TTC549 (cell line): ENCODE measurements at regions not wholly inside any gene's neighbourhood (a gene's known extent, or its start where the extent isn't known, plus 50 kb on each side); places are given as distances from the start of the nearest gene placed in this dataset.

ENCODE experiments used
- FAIRE-seq: peaks from 2 replicates; lab custom pipeline; 2012; peaks lifted over from hg19 to GRCh38; lab: Jason Lieb, UNC

DNA sequence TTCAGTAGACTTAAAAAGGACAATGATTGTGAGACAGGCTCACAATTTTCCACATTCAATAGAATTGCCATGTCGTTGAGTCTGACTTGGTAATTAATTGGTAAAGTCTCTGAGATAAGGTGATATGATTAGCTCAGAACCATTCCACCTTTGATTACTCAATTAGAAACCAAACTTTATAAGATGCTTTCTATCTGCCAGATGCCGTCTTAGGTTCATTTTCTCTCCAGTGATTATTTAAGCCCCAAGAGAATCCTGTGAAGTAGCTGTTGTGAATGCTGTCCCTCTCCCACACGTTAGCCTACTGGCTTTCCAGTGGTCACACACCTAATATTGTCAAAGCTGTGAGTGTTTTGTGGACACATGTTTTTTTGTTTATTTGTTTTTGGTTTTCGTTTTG lies 528.9 kb upstream of the ZNF462 start:
- no peak for FAIRE-seq

DNA sequence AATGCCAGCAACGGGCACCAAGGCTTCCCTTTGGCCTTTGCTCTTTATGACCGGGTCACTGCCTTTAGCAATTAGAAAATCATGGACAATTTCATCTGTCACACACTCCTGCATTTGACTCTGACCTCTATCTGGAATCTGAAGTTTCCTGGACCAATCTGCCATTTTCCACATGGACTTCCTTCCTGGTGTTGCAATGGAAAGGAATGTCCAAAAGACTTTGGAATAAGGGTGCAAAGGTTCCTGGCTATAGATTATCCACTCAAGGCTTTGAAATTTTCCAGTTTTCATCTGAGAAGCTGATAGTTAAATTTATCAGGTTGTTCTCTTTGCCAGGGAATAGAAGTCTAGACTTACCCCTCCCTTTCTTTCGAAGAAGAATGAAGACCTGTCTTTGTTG lies 523.1 kb upstream of the ZNF462 start:
- FAIRE-seq = no peak

DNA sequence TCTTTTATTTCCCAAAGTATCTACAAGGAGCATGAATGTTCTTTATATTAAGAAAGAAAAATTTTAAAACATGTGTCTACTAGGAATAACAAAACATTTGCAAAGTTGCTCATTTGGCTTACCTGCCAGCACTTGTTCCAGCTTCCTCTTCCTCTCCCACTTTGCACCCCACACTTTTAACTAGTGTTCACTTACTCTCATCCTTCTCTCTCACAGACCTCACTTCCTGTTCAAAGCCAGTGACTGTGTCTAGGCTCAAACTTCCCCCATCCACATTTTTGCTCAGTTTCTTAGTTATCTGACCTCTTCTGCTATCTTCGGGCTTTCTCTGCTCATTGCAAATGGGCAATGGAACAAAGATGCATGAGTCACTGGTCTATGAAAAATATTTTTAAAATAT lies 512.2 kb upstream of the ZNF462 start:
- FAIRE-seq = no peak

DNA sequence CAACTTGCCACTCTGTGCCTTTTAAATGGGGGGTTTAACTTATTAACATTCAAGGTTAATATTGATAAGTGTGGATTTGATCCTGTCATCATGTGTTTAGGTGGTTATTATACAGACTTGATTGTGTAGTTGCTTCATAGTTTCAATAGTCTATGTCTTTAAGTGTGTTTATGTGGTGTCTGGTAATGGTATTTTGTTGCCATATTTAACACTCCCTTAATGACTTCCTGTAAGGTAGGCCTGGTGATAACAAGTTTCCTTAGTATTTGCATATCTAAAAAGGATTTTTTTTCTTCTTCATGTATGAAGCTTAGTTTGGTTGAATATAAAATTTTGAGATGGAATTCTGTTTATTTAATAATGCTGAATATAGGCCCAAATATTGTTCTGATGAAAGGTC lies 506.0 kb upstream of the ZNF462 start:
- FAIRE-seq = no peak

DNA sequence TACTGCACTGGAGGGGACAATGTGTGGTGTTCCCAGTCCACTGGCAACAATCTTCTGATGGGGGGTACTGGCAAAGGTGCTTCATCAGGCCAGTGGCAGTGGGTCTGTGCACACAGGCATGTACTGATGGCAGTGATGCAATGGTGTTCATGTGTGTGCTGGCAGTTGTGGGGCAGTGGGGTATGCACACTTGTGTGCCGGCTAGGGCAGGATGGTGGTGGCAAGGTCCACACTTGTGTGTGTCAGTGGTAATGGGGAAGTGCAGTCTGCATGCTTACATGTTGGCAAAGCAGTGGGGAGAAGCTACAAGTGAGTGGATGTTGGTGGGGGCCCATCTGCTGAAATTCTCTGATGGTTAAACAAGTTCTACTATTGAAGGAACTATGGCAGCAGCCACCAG lies 504.6 kb upstream of the ZNF462 start:
- no peak for FAIRE-seq

DNA sequence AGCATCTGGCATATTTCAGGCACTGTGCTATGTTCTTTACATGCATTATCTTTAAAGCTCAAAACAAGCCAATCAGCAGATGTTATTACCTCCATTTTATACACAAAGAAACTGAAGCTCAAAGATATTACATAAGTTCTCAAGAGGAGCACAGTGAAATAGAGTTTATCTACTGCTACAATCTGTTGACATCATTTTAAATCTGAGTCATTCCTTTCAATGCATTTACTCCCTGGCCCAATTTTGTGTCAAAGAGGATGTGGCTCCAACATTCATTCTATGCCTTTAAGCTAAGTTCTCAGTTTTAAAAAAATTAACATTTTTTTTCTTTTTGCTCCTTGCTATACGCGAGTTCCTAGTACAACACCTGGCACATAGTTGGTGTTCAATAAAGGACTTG lies 486.3 kb upstream of the ZNF462 start:
- no peak for FAIRE-seq

DNA sequence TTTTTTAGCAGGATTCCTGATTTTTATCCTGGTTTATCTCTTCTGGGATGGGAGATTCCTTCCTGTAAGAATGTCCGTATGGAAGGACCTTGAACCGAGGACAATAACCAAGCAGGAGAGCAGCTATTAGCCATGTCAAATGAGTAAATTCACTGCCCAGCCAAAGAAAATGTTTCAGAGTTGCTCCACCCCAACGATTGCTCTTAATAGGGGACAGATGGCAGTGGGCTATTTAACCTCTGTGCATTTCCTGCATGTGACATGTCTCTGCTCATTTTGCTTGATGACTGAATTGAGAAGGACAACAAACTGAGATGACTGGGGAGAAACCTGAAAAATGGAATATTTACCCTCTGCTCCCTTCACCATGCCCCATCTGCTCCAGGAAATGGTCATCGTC lies 479.9 kb upstream of the ZNF462 start:
- FAIRE-seq = no peak

DNA sequence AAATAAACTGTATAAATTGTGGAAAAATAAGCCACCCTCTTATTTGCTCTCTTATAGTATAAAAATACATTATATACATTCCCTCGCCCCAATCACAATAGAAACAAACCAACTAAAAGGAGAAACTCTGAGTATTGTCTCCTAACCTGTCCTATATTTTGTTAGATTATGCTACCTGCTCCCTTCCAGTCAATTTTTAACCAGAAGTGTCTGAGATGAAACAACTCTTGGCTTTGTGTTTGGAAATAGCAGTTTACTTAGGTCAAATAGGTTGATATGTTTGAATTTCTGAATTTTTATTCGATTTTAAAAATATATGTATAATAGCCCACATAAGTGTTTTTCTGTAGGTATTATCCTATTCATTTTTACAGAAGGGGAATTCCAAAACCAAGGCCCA lies 475.0 kb upstream of the ZNF462 start:
- FAIRE-seq = no peak

DNA sequence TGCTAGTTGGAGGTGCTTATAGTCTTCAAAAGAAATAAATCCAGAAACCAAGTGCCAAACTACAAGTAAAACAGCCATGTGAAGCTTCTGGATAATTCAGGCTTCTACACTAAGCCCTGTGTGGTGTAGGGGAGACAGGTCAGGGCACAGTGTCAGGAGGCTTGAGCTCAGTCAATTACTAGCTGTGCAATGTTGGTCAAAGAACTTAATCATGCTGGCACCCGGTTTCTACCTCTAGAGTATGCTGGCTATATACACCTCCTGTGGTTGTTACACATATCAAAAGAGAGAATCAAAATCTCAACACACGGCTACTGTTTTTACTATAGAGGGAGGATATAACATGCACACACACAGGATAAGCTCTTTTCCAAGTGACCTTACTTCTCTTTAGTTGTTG lies 469.7 kb upstream of the ZNF462 start:
- no peak for FAIRE-seq

DNA sequence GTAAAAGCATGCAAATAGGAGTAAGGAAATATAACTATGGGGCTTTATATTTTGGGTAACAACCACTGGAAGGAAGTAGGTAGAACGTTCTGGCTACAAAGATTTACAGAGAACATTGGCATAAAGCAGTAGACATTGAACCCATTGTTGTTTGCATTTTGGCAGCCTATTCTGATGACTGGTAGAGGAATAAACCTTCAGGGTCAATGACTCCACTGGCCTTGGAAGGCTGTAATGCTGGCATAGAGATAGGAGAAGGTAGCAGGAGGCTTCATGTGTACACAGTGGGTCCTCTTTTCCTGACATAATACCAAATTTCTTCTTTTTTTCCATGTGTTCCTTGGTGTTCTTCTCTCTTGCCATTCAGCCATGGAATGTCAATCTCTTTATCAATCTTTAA lies 462.8 kb upstream of the ZNF462 start:
- no peak for FAIRE-seq

DNA sequence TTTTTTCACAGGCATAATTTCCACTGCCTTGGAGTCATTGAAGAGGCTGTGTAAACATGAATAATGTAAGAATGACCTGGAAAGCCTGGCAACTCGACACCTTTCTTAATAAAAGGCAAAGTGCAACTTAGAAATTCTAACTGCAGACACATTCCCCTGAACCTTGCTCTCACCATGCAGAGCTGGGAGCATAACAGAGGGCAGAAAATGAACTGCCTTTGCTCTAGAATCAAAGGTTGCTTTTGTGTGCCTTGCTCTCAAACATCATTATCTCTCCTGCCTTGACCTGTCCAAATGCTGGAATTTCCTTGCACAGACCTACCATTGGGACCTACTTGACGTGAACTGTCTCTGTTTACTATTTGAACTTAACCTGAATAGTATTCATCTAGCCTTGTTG lies 462.0 kb upstream of the ZNF462 start:
- FAIRE-seq = no peak

DNA sequence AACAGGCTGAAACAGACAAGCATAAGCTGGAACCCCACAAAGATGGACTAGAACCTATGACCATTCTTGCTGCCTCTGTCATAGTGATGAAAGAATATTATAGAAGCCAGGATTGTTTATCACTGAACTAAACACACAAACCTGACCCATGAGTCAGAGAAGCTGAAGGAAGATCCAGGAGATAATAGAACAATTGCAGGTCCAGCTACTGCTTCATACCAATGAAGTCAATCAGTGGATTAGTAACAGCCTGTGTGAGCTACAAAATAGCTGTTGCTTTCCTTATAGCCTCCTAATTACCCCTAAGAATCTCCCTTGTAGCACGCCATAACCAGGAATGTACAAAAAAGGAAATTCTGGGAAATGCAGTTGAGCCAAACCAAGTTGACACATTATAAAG lies 459.9 kb upstream of the ZNF462 start:
- no peak for FAIRE-seq

DNA sequence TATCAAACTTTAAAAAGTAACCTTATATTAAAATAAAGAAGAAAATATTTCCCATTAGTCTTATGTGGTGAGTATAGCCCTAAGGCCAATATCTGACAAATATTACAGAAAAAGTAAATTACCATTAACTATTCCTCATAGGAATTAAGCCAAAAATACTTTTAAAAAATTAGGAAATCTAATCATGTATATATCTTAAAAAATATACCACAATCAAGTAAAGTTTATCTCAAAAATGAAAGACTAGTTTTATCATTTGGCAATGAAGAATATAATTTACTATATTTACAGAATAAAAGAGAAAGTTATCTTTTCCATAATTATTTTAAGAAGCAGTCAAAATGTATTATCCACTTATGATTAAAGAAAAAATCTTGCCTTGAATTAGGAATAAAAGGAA lies 458.8 kb upstream of the ZNF462 start:
- no peak for FAIRE-seq

DNA sequence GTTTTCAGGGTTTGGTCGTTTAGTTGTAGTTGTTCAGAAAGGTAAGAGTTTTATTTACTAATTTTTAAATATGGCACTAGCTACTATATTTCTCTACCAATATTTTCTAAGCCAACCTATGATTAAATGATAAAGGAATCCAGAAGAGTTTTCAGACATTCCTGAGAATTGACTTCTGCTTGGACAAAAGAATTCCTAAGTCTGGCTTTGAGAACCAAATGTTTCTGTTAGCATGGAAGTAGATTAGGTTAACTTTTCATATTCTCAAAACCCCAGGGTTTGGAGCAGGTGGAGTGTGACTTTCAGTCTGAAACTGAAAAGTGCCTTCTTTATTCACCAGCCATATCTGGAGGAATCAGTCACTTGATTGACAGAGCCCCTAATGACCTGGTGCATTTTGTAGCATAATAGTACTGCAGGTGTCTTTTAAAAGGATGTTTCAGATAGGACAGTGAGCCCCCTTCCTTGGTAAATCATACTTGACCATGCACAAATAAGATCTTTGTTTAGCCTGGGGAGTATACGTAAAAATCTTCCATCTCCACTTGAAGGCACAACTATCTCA lies 457.0 kb upstream of the ZNF462 start:
- no peak for FAIRE-seq

DNA sequence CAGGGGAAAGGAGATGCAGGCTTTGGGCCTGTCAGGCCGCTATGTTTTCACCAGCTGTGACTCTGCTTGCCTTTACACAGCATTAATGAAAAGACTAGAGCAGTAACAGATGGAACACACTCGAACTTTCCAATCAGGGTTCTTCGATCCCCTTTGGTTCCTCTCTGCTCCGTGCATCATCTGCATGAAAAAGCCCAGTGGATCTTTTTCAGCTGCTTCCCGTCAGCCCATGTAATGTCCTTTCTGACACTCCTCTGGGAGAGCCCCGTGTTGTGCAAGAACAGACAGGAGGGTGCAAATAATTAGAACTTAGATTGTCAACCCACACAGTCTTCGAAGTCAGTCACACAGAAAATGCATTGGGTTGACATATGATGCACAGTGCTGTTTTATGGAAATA lies 448.9 kb upstream of the ZNF462 start:
- FAIRE-seq = no peak

DNA sequence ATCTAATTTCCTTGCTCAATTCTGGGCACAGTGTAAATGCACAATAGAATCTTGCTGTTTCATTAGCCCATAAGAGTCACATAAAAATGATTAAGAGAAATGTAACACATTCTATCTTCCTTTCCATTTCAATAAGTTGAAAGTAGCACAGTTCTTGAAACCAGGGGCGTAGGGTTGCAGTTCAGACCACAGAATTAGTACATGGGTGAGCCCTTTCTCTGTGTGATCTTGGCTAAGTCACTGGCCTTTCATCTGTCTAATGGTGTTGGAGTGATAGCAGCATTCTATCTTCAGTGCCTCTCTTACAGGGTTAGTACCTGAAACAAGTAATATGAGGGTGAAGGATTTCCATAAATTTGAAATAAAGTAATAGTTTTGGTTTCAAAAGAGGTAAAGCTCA lies 445.3 kb upstream of the ZNF462 start:
- no peak for FAIRE-seq

DNA sequence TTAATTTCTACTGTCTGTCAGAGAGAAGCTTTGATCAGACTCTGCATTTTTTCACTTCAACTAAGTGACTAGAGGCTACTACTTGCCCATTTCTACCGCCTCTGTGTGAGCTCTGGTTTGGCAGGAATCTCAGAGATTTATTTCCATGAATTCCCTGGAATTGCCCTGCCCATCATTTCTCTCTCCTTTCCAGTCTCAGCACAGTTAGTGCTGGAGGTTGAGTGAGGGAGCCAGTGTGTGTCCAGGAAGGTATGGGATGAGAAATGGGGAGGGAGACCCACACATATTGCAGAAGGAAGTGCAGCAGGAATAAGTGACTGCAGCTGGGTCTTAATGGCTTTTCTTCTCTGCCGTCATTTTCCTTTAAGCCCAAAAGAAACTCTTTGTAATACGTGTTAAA lies 443.1 kb upstream of the ZNF462 start:
- FAIRE-seq = no peak

DNA sequence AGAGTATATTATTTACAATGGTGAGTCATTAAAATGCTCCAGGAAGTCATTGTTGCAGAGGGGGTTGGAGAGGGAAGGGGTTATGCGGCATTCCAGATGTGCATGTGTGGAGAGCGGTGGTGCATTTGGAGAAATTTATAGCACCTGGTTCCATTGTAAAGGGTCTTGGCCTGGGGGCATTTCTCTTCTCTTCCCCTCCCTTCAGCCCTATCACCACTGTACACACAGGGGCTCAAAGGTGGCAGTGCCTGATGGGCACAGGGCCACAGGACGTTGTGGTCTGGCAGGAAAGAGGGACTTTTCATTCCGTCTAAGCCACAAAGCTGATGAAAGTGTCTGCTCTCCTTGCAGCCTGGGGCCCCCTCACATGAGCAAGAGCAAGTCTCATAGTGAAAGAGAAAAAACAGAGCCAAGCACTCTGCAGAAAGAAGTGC lies 442.4 kb upstream of the ZNF462 start:
- FAIRE-seq = no peak

DNA sequence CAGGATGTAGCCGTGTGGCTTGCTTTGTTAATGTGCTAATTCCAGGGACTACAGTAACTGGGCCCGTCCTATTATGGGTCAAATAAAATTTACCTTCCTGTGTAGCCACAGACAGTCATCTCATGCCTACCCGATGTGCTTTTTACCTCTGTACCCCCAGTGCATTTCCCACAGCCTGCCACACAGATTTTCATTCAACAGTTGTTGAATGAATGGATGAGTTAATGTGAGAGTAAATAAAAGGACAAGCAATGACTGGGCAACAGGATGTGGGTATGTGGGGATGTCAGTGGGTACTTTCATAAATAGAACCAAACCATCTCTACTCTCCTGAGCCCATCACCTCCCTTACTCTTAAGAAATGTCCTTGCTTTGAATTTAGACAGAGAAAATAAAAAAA lies 441.2 kb upstream of the ZNF462 start:
- FAIRE-seq = no peak

DNA sequence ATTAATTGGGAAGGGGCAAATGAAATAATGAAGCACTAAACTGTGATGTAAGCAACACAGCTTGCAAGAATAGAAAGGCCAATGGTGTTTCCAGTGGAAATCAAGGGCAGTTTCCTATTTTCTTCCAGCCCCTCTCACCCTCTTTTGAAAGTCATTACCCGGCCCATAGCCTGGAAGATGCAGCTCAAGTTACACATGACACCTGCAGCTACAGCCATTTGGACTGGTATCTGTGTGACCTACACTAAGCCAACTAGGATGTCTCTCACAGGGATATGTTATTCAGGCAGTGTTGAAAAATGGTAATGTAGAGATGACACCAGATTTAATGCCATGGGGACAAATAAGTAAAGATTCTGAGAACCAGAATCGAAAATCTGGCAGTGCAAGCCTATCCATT lies 439.4 kb upstream of the ZNF462 start:
- no peak for FAIRE-seq

DNA sequence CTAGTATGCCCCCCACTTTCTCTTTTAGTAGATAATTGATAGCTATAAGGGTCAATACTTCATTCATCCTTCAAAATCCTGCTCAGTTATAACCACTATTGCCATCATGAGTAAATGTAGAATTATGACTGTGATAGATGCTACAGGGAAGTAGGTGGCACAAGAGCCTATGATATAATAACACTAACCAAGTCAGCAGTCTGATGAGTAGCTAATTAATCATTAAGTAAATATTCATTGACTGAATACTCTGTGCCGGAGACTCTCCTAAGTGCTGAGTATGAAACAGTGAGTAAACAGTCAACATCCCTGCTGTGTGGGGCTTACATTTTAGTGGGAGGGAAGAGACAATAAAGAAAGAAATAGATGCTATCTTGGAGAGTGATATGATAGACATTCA lies 430.3 kb upstream of the ZNF462 start:
- FAIRE-seq = no peak

DNA sequence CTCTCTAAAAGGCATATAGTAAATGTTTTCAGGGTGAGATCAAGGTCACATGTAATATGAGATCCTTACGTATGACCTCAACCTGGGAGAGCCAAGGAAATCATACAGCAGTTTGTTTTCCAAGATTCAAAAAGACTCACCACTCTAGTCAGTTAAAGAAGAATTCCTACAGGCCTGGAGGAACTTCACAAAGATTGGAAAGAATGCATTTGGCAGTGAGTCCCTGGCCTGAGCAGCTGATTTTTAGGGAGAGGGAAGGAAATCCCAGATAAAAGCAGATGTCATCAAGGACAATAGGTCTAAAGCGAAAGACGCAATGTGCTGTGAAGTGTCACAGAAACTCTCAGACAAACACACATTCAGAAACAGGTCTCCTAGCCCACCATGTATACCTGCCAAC lies 424.0 kb upstream of the ZNF462 start:
- FAIRE-seq = no peak

DNA sequence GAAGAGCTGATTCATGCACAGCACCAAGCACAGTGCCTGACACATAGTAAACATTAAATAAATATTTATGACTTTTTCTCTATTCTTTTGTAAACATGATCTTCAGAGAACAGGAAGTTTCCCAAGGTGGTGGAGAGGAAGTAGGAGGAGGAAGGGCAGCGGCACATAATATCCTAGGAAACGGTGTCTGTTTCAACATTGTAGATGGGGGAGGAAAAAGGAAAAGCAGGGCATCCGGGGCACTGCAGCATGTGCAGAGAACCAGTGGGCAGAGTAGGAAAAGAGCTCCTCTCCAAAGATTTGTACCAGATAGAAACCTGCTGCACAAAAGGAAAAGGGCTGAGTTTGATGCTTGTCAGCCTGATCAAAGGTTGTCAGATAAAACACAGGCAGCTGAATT lies 421.7 kb upstream of the ZNF462 start:
- no peak for FAIRE-seq

DNA sequence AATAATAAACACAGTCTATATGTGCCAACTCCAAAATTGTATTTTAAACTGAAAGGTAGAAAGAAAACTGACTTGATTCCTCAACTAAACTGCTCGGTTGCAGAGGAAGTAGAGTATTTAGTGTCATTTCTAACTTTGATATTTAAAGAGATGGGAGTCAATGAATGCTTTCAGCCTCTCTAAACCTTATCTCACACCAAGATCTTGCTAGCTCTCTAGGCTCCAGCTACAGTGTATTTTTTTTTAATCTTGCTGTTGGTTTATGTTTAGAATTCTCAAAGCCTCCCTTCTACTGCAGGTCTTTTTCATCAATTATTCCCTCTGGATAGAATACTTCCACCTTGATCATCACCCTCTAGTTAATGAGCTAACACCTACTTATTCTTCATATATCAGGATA lies 419.4 kb upstream of the ZNF462 start:
- FAIRE-seq = no peak

DNA sequence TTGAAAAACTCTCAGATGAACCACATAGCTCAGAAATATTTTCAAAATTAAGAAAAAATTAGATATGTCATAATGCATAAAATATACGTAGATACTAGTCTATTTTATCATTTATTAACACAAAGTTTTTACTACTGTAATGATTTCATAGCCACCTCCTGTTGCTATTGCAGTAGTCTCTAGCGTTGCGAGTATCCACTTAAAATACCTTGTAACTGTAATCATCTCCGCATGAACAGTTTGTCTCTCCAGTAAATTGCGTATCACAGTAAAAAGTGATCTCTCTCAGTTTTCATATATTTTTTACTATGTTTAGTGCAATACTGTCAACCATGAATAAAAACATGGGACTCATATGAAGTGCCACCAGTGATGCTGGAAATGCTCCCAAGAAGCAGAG lies 417.9 kb upstream of the ZNF462 start:
- FAIRE-seq = no peak
